ENCODE measurements at regions not wholly inside any gene's neighbourhood (a gene's known extent, or its start where the extent isn't known, plus 50 kb on each side); places are given as distances from the start of the nearest gene placed in this dataset.

DNA sequence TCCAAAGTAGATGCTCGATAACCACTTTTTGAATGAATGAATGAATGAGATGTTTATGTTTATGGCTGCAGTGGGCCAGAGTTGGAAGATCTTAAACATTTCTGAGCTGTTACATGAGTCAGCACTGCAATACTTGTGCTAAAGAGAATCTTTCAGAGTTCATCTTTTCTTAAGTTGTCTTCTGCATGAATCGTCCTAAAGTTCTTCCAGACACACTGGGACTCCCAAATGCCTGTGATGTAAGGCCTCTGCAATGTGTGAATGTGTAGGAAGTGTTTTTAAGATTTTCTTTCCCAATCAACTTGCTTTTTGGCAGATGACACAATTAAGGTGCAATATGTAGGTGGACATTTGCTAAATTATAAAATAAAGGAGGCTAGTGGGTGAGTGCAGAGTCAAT is 50.3 kb upstream of the TRIM9 start:
- no peak for FAIRE-seq

DNA sequence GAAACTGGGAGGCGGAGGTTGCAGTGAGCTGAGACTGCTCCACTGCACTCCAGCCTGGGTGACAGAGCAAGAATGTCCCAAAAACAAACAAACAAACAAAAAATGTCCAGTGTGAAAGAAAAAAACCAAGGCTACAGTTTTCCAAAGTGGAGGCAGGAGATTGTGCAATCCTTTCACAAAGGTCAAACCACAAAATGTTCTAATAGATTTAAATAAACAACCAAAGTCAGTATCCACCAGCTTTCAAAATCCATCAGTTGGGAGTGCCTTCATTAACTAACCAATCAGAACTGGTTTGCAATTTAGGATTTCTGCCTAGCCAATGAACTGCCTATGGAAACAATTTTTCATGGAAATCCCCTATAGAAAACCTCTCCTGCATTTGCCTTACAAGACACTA is 52.3 kb upstream of the TRIM9 start:
- FAIRE-seq, result no peak

DNA sequence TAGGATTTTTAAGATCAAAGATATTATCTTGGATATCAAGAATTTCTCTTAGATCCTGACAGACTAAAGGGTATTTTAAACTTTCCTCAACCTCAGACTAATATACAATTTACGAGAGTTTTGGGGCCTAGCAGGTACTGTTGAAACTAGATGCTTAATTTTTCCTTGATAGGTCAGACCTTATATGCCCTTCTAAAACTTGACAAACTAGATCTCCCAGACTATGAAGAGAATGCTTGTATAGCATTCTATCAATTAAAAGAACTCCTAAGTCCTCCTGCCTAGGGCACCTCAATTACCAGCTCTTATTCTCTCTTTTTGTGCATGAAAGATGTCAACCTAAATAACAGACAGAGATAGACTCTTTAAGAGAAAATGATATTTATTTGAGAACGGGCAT is 60.4 kb upstream of the TRIM9 start:
- no peak for FAIRE-seq

DNA sequence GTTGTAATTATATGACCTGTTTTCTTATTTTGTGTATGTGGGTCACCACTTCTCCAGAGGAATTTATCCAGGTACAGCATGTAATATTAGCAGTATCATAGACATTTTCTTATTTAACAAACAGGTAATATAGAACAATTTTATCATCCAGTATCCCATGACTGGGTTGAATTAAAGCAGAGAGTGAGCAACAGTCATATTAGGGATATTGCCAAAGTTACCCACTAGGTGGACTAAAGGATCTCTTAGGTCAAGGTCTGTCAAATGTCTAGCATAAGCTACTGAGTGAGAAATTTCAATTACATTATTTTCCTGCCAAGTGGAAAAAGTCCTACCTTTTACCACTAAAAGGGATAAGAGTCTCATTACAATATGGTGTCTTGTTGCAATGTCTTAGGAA is 62.1 kb upstream of the TRIM9 start:
- peak; percentile 95 for FAIRE-seq

DNA sequence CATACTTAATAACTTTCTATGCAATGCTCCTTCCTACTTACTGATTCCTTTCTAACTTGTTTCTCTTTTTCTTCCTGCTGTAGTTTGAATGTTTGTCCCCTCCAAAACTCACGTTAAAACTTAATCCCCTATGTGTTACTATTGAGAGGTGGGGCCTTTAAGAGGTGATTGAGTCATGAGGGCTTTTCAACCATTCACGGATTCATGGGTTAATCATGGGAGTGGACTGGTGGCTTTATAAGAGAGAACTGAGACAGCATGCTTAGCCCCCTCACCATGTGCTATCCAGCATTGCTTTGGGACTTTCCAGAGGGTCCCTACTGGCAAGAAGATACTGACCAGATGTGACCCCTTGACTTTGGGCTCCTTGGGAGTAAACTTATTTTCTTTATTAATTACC is 66.0 kb upstream of the TRIM9 start:
- FAIRE-seq, result no peak

DNA sequence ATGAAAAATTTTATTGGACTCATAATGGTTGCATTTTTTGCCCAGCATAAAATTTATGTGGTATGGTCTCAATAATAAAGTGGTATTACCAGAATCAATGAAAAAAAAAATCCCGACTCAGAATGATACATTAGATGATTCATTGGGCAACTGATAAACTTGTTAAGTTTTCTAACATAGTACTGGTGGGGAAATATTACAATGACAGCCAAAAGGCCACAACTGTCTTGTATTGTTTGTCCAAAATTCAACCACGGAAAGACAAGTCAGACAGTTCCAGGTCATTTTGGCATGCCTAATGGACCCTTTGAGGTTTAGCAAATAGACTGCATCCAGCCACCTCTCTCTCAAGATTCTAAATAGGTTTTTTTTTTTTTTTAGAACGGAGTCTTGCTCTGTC is 70.5 kb upstream of the TRIM9 start:
- FAIRE-seq, result no peak

DNA sequence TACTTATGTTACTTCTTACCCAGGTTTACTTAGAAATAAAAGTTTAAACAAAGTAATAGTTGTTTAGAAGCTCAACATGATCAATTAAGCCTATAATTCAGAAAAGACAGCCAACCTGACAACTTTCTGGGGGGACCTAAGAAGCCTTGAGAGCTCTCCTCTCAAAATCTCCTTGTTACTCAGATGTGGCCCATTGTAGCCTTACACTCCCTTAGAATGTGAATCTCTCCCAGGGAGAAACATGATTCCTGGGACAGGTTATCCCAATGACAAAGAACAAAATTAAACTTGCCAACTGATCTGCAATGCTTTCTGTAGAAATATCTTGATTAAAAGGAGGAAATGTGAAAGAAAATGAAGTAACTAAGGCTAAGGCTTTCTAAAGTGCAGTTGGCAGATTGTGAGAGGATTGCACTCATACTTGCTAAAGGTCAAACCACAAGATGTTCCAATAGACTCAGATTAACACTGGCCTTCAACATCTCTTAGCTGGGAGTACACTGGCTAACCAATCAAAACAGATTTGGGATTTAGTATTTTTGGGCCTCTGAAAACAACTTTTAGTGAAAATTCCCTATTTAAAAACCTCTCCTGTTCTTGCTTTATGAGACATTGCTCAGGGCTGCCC is 72.3 kb upstream of the TMX1 start:
- FAIRE-seq, result no peak

DNA sequence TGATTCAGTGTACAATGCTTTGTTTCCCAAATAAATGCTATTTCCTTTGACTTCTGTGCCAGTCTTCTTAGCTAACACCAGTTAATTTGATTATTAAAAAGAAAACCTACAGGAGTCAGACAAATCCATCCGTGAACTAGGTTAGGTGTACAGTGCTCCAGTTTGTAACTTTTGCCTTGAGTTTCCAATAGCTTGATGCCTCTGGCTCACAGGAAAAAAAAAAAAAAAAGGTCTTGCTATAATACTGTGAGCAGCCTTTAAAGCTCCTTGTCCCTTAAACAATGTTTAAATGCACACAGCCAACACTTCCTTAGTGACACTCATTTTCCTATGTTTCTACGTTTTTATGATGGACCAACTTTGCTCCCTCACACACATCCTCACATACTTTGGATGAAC is 71.8 kb upstream of the TMX1 start:
- no peak for FAIRE-seq

DNA sequence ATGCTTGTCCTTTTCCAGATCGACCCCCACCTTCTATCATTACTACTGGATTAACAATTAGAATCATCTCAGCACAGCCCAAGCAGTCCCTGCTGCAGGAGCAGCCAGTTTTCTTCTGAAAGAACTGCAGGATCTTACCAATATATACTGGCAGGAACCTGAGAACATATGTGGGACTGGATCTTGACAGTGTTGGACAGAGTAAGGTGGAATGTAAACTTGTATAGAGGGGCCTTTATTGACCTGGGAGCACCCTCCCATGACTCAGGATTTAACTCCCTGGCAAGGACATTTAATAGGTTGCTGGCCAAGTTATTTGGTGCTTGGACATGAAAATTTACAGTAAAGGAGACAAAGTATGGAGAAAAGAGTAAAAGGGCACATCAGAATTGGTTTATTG is 66.2 kb upstream of the TMX1 start:
- no peak for FAIRE-seq

DNA sequence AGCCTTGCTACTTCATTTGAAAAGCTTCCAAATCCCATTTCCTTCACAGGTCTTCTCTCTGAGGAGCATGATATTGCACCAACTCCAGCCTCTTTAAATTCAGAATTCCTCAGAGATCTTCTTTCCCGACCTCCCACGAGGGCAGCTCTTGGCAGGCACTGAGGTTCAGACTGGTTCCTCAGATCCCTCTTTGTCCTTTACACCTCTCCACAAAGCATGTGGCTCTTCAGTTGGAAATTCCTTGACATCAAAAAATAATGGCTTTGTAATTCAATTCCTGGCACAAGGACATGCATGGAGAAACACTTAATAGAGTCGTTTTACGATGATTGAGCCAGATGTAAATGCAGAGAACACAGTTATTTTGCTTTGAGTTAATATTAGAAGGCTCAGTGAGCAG is 63.2 kb upstream of the TMX1 start:
- FAIRE-seq, result no peak

DNA sequence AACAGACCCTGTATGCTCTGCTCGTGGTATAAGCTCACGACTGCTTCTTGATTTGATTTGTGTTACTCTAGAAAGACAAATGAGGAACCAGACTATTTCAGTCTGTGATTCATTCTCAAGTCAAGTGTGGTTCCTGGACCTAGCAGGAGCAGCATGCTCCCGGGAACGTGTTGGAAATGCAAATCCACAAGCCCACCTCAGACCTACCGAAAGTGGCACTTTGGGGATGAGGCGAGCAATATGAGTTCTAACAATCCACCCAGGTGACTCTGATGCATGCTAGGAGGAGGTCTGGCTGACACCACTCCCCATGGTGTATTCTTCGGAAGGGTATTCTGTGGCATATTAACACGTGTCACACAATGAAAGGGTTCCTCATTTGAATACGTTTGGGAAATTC is 59.5 kb upstream of the TMX1 start:
- FAIRE-seq, result no peak

DNA sequence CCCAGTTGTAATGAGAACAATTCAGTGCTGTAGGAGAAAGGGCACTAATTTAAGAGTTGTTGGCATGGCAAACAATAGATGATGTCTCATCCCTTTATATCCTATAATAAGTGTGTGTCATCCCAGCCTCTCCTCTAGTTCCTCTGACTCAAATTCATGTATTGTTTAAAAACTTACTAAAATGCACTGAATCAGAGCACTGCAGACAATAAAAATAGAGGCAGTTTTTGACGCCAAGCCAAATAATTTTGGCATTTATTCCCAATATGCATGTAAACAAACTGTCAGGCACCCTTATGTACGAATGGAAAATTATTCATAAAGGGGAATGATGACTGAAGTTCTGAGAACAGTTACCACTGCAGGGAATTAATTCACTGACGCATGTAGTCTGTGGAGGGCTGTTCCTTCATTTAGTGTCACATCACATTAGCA is 57.9 kb upstream of the TMX1 start:
- peak; percentile 64 for FAIRE-seq

DNA sequence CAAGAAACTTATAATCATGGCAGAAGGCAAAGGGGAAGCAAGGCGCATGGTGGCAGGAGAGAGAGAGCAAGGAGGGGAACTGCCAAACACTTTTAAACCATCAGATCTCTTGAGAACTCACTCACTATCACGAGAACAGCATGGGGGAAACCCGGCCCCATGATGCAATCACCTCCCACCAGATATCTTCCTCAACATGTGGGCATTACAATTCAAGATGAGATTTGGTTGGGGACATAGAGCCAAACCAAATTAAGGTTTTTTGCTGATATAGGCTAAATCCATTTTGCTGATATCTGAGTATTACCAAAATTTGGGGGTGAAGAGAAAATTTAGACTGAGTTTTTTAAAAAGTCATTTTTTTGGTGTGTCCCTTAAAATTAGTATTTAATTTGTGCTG is 54.9 kb upstream of the TMX1 start:
- no peak for FAIRE-seq

DNA sequence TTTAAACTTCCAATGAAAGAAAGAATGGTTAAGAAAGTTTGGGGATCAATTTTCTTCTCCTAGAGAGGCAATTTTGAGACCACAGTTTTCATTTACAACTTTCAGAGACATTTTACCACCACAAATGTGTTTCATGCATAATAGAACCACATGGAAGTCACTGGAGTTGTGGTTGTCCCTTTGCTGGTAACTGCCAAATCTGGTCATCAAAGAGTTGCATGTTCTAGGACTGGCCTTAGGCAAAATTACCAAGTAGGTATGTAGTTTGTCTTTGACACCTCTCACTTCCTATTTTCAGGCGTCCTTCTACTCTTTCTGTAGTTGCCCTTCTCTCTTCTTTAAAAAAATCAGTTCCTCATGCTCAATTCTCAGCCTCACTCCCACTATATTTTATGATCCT is 54.3 kb upstream of the TMX1 start:
- FAIRE-seq, result no peak

DNA sequence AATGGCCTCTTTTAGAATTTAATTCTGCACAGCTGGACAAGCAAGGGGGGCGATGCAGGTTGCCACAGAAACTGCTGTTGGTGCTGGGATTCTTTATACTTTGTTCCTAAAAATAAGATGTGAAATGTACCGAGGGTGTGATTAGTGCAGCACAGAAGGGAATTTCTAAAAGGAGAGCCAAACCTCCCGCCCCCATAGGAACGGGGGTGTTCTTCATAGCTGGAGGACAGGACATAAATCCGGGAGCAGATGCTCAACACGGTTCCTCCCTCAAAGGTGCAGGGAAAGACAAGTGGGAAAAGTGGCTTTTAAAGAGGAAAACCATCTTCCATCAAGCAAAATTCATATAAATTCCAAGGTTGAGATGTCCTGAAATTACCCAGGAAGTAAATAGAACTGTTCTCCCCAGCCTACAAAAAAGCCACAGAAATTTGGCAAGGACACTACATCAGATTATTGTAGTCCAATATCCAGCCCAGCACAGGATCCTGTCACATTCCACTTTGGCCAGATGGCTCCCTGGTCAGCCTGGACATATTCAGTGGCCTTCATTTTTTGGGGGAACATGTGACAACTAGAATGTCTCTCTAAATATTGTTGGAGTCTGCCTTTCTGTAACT is 51.4 kb upstream of the TMX1 start:
- no peak for FAIRE-seq

DNA sequence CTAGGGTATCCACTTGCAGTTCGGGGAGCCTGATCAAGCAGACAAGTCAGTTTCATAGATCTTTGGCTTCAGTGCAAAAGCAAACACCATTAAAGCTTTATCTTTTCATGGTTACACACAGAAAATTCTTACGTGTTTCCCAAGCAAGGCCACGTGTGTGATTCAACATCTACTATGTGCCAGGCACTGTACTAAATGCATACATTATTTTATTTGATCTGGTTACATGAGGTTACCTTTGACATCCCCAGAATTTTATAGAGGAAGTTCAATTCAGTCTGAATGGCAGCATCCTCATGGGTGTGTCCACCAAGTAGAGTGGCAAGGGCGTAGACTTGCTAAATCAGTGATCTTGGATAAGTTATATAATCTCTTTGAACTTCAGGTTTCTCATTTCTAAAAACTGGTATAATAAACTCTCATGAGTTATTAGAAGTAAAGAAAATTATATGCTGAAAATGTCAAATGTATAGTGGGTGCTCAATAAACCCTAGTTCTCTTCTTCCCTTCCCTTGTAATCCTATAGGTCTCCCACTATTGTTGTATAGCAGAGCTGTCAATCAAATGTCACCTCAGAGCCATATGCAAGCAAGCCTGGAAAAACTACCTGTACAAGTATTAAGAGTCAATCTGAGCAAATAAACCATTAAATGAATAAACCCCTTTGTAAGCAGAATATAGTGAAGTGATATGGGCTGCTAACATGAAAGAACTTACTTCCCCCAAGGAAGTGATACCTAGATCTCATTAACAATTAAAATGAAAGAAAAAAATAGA is 50.3 kb upstream of the TMX1 start:
- no peak for FAIRE-seq

All from islet of Langerhans (tissue), 1 donor.